H9 (cell line): ENCODE measurements at regions not wholly inside any gene's neighbourhood (a gene's known extent, or its start where the extent isn't known, plus 50 kb on each side); places are given as distances from the start of the nearest gene placed in this dataset.

Source experiments
- DNase-seq: peaks from one replicate; pipeline ENCODE4 v3.0.0-alpha.2; 2017
- H2AFZ ChIP-seq: one replicate; pipeline ENCODE4 v1.6.1; 2013; ENCODE audit warnings: mild to moderate bottlenecking, low read length, control low read depth, moderate library complexity
- H2AK5ac ChIP-seq: 2 replicates; pipeline ENCODE4 v1.6.1; 2013; ENCODE audit warnings: low read length, control low read depth, mixed read lengths; ENCODE audit not compliant: insufficient read length
- H2BK120ac ChIP-seq: one replicate; pipeline ENCODE4 v1.6.1; 2013; ENCODE audit warnings: low read depth, mild to moderate bottlenecking, low read length, control low read depth, inconsistent platforms; ENCODE audit not compliant: poor library complexity, severe bottlenecking
- H2BK12ac ChIP-seq: 2 replicates; pipeline ENCODE4 v1.6.1; 2013; ENCODE audit warnings: low read length, control low read depth, mixed read lengths, low read depth; ENCODE audit not compliant: insufficient read length
- H2BK15ac ChIP-seq: 2 replicates; pipeline ENCODE4 v1.6.1; 2013; ENCODE audit warnings: low read depth, low read length, control low read depth
- H2BK20ac ChIP-seq: one replicate; pipeline ENCODE4 v1.6.1; 2013; ENCODE audit warnings: low read depth, mild to moderate bottlenecking, low read length, control low read depth, inconsistent platforms; ENCODE audit not compliant: poor library complexity, severe bottlenecking
- H2BK5ac ChIP-seq: 2 replicates; pipeline ENCODE4 v1.6.1; 2013; ENCODE audit warnings: low read length, control low read depth, mixed read lengths; ENCODE audit not compliant: insufficient read length
- H3K14ac ChIP-seq: 2 replicates; pipeline ENCODE4 v1.6.1; 2013; ENCODE audit warnings: low read length, control low read depth; ENCODE audit not compliant: insufficient read depth
- H3K18ac ChIP-seq: 2 replicates; pipeline ENCODE4 v1.6.1; 2013; ENCODE audit warnings: low read depth, mild to moderate bottlenecking, mixed read lengths, low read length, control low read depth; ENCODE audit not compliant: insufficient read length
- H3K23ac ChIP-seq: 2 replicates; pipeline ENCODE4 v1.6.1; 2013; ENCODE audit warnings: low read length, control low read depth, mixed read lengths, low read depth; ENCODE audit not compliant: insufficient read length
- H3K23me2 ChIP-seq: 2 replicates; pipeline ENCODE4 v1.6.1; 2013; ENCODE audit warnings: low read depth, mild to moderate bottlenecking, mixed read lengths, low read length, control low read depth; ENCODE audit not compliant: insufficient read length, poor library complexity, severe bottlenecking
- H3K27ac ChIP-seq: 2 replicates; pipeline ENCODE4 v1.5.1; 2013; ENCODE audit warnings: low read length, control low read depth, mixed read lengths, low read depth; ENCODE audit not compliant: insufficient read length
- H3K27me3 ChIP-seq: 2 replicates; pipeline ENCODE4 v1.6.1; 2013; ENCODE audit warnings: low read length, control low read depth, inconsistent platforms; ENCODE audit not compliant: insufficient read depth
- H3K4ac ChIP-seq: 2 replicates; pipeline ENCODE4 v1.6.1; 2013; ENCODE audit warnings: low read depth, mild to moderate bottlenecking, control low read depth, inconsistent platforms, low read length, moderate library complexity
- H3K4me1 ChIP-seq: 2 replicates; pipeline ENCODE4 v1.6.1; 2013; ENCODE audit warnings: low read length, control low read depth, inconsistent platforms; ENCODE audit not compliant: insufficient read depth
- H3K4me2 ChIP-seq: 2 replicates; pipeline ENCODE4 v1.6.1; 2013; ENCODE audit warnings: low read length, control low read depth, mixed read lengths; ENCODE audit not compliant: insufficient read length, insufficient read depth
- H3K56ac ChIP-seq: 2 replicates; pipeline ENCODE4 v1.6.1; 2013; ENCODE audit warnings: low read depth, mild to moderate bottlenecking, mixed read lengths, low read length, control low read depth; ENCODE audit not compliant: insufficient read length
- H3K79me1 ChIP-seq: 2 replicates; pipeline ENCODE4 v1.6.1; 2013; ENCODE audit warnings: low read depth, mild to moderate bottlenecking, moderate library complexity, low read length, control low read depth, inconsistent platforms; ENCODE audit not compliant: insufficient read depth, poor library complexity, severe bottlenecking
- H3K79me2 ChIP-seq: 2 replicates; pipeline ENCODE4 v1.6.1; 2013; ENCODE audit warnings: low read length, control low read depth, inconsistent platforms; ENCODE audit not compliant: insufficient read depth
- H3K9ac ChIP-seq: 2 replicates; pipeline ENCODE4 v1.6.1; 2013; ENCODE audit warnings: low read length, control low read depth, mixed read lengths; ENCODE audit not compliant: insufficient read length; ENCODE audit errors: extremely low read depth
- H3K9me3 ChIP-seq: one replicate; pipeline ENCODE4 v1.6.1; 2013; ENCODE audit warnings: low read depth, low read length, inconsistent platforms; ENCODE audit not compliant: control insufficient read depth
- H3T11ph ChIP-seq: one replicate; pipeline ENCODE4 v1.6.1; 2013; ENCODE audit warnings: mild to moderate bottlenecking, low read length, control low read depth, inconsistent platforms
- H4K20me1 ChIP-seq: one replicate; pipeline ENCODE4 v1.6.1; 2013; ENCODE audit not compliant: control insufficient read depth, insufficient read length, insufficient read depth
- H4K5ac ChIP-seq: 2 replicates; pipeline ENCODE4 v1.6.1; 2013; ENCODE audit warnings: low read depth, mild to moderate bottlenecking, mixed read lengths, low read length, control low read depth; ENCODE audit not compliant: insufficient read length
- H4K8ac ChIP-seq: replicated peaks from 2 replicates; pipeline ENCODE4 v1.6.1; 2013; ENCODE audit warnings: low read length, control low read depth, mixed read lengths, low read depth; ENCODE audit not compliant: insufficient read length
- H4K91ac ChIP-seq: 2 replicates; pipeline ENCODE4 v1.6.1; 2013; ENCODE audit warnings: low read depth, mild to moderate bottlenecking, moderate library complexity, mixed read lengths, low read length, control low read depth; ENCODE audit not compliant: insufficient read length
- H3K27ac Mint-ChIP-seq, 3 experiments: 2 replicates in 2 of 3; 3 replicates in 1 of 3; pipeline ENCODE4 v1.8.0; 2020 to 2021; ENCODE audit warnings: mixed read lengths in 3 of 3, mild to moderate bottlenecking in 1 of 3, moderate library complexity in 1 of 3
- H3K27me3 Mint-ChIP-seq: 2 replicates; pipeline ENCODE4 v1.8.0; 2021; ENCODE audit warnings: low read depth, mild to moderate bottlenecking, moderate library complexity, mixed read lengths
- H3K36me3 Mint-ChIP-seq, 3 experiments: 2 replicates in 2 of 3; 3 replicates in 1 of 3; pipeline ENCODE4 v1.8.0; 2020 to 2021; ENCODE audit warnings: low read depth in 3 of 3, mixed read lengths in 3 of 3; ENCODE audit not compliant: insufficient read depth in 1 of 3
- H3K4me1 Mint-ChIP-seq, 2 experiments: 2 replicates each; pipeline ENCODE4 v1.8.0; 2020; ENCODE audit warnings: mixed read lengths in 2 of 2
- H3K4me3 Mint-ChIP-seq, 2 experiments: 2 replicates in 1 of 2; 3 replicates in 1 of 2; pipeline ENCODE4 v1.8.0; 2020 to 2021; ENCODE audit warnings: mild to moderate bottlenecking in 2 of 2, mixed read lengths in 2 of 2, moderate library complexity in 1 of 2
- H3K9me3 Mint-ChIP-seq, 2 experiments: 2 replicates in 1 of 2; 3 replicates in 1 of 2; pipeline ENCODE4 v1.8.0; 2020; ENCODE audit warnings: mild to moderate bottlenecking in 2 of 2, mixed read lengths in 2 of 2, moderate library complexity in 1 of 2
- WGBS: extraction: QIAGEN DNeasy Blood & Tissue Kit; methylation state at CpG from one replicate; pipeline ENCODE4 v1.1.7; 2013; ENCODE audit warnings: missing lambda C conversion rate, low lambda C conversion rate, mixed read lengths; ENCODE audit not compliant: insufficient read length; ENCODE audit errors: extremely low coverage; 5-methylcytosine and 5-hydroxymethylcytosine counted together
- TF ChIP-seq, protein P1 (sequence below): fragments of 200-600 bp; sonication (generic); conservative IDR thresholded peaks from 3 replicates; pipeline ENCODE4 v1.8.0; 2021; ENCODE audit warnings: antibody characterized with exemption, mild to moderate bottlenecking

DNA sequence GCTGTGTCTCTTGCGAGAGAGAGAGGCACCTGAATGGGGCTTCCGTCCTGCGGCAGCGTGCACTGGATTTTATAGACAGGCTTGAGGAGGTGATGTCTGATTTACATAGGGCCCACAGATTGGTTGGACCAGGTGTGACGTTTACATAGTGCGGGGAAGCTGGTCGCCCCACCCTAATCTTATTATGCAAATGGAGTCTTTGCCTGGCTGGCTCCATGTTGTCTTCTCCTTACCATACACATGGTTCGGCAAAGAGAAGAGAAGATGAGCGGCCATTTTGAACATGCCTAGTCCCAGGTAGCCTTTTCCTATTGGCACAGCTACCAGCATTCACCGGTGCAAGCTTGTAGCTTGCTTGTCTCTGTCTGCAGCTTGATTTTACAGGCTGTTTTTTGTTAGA is 238.5 kb upstream of the GALNT17 start:
- Histone ChIP-seq H3K4me1 (peaks cover 31% of the 10 kb centered on the region), H3K23me2 (no peaks in the 10 kb centered on the region)

More for the DNA sequence above, 238.5 kb upstream of the GALNT17 start:
- Histone ChIP-seq H3K27ac (peak overlapping the region; percentile 97), H3K18ac (peak overlapping the region; percentile 43), H3K14ac (no peak overlapping the region; the same call in 1 of the 2 replicates), H3K79me1 (no peaks in the 10 kb centered on the region), H4K91ac (no peak overlapping the region), H4K20me1 (no peaks in the 10 kb centered on the region), H4K8ac (no peak overlapping the region), H3K79me2 (no peaks in the 10 kb centered on the region), H2AFZ (no peak overlapping the region), H4K5ac (peak overlapping the region; percentile 34), H2BK12ac (peak overlapping the region; percentile 6), H3K4ac (no peak overlapping the region; the same call in 1 of the 2 replicates), H2BK20ac (no peak overlapping the region), H3K4me2 (no peak overlapping the region), H3T11ph (no peak overlapping the region), H2BK5ac (peak overlapping the region; percentile 13), H2AK5ac (no peak overlapping the region), H2BK15ac (no peak overlapping the region), H3K23ac (no peak overlapping the region), H3K27me3 (no peaks in the 10 kb centered on the region), H3K9me3 (peaks cover 31% of the 10 kb centered on the region), H2BK120ac (no peak overlapping the region), H3K9ac (no peak overlapping the region), H3K56ac (peak overlapping the region; percentile 21)
- peak overlapping the region; percentile 91 to 99 (median 99) for H3K27ac Mint-ChIP-seq
- H3K4me3 Mint-ChIP-seq: no peak overlapping the region; a peak in 1 of 5 replicates
- peaks cover 40 to 42% of the 10 kb centered on the region in 2 experiments for H3K4me1 Mint-ChIP-seq
- no CpG with 5 or more reads among the region's 10 CpGs for WGBS
- peaks cover 39 to 48% of the 10 kb centered on the region in 2 experiments for H3K9me3 Mint-ChIP-seq
- peaks cover 30 to 42% (median 36%) of the 10 kb centered on the region in 3 experiments for H3K36me3 Mint-ChIP-seq
- TF ChIP-seq, protein P1, sequence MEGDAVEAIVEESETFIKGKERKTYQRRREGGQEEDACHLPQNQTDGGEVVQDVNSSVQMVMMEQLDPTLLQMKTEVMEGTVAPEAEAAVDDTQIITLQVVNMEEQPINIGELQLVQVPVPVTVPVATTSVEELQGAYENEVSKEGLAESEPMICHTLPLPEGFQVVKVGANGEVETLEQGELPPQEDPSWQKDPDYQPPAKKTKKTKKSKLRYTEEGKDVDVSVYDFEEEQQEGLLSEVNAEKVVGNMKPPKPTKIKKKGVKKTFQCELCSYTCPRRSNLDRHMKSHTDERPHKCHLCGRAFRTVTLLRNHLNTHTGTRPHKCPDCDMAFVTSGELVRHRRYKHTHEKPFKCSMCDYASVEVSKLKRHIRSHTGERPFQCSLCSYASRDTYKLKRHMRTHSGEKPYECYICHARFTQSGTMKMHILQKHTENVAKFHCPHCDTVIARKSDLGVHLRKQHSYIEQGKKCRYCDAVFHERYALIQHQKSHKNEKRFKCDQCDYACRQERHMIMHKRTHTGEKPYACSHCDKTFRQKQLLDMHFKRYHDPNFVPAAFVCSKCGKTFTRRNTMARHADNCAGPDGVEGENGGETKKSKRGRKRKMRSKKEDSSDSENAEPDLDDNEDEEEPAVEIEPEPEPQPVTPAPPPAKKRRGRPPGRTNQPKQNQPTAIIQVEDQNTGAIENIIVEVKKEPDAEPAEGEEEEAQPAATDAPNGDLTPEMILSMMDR: no peak
- DNase-seq: peak; percentile 63
- H3K27me3 Mint-ChIP-seq: no peaks in the 10 kb centered on the region; the same call in none of the 2 replicates
